DLD1 (cell line): ENCODE measurements at regions not wholly inside any gene's neighbourhood (a gene's known extent, or its start where the extent isn't known, plus 50 kb on each side); places are given as distances from the start of the nearest gene placed in this dataset.

Source experiments
- in situ Hi-C: cut with HindIII; loops from 2 replicates; pipeline ENCODE4 v1.10.0; 2017; ENCODE audit warnings: low sequenced_read_pairs

DNA sequence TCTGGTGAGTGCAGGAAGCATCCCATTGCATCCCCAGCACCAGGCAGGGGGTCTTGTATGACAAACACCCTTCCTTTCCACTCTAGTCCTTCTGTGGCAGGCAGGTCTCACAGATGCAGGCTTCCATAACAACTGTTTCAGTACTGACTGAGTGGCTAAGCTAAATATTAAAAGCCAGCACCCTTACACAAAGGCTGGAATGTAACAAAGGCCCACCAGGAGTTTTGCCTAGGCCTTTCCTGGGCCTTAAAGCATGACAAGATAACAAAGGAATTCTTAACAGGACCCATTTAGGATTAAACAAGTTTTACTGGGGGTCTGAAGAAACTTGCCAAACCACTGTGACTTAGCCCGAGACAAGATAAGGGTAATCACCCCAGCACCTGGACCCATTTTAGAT lies 228.9 kb upstream of the RPL38 start:
- in situ Hi-C loops, result no loop called here

DNA sequence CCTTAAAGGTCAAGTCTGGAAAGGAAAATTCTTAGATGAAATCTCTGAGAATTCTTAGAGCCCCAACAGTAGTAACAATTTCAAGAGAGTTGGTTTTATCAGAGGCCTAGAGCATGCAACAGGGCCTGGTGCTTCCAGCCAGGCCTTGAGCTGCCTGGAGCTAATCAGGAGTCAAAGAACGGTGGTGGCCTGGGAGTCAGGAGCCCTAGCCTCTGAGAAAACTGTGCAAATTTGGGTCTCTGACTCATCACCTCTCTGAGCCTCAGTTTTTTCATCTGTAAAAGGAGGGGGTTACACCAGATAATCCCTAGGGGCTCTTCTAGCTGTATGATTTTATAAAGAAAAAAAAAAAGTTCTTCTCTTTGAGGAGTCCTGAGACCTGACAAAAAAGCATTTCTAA lies 227.3 kb upstream of the RPL38 start:
- in situ Hi-C loops, result no loop called here

DNA sequence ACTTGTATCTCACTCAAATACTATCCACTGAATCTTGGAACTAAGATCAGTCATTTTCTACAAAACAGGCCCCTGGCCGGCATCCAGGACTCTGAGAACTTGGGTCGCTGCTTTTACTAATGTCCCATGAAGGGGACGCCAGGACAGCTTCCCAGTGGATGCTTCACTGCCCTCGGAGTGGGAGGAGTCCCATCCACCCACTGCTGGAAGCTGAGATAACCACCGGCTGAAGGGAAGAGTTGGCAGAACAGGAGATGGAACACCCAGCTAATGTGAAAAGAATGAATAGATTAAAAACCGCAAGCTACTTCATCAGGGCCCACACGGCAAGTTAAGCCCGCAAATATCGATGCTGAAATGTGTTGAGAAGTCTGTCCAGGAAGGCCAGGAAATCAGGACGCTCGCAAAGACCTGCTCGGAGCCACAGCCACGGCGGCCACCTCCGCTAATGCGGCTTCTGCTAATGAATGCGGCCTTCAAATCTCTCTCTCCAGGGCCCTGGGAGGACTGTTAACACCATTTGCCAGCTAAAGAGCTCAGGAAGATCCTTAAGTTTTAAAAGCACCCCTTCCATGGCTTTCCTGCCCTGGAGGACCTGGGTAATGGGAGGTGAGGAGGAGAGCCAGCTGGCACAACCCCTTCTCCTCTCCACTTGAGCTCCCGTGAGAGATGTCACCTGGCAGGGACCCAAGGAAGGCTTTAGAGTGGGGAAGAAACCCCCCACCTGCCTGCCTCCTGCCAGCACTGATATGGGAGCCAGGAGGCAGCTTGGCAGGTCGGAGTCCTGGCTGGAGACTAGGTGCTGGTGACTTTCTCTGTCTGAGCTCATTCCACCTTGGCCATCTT lies 226.6 kb upstream of the RPL38 start:
- in situ Hi-C loops, result no loop called here

DNA sequence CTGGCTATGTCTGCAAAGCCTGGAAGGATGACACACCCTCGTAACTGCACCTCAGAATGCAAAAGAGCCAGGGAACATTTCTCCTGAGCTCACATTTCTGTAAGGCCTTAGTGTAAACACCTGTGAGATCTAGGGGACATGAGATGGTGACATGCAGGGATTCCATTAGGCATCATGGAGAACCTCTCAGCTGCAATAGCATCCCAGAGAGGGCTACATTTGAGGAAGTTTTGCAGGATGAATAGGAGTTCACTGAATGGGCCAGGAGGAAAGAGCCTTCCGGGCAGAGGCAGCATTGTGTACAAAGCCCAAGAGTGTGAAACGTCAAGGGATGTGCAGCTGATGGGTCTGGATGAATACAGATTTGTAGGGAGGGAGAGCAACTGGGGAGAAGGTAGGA lies 223.0 kb upstream of the RPL38 start:
- in situ Hi-C loops, result no loop called here

DNA sequence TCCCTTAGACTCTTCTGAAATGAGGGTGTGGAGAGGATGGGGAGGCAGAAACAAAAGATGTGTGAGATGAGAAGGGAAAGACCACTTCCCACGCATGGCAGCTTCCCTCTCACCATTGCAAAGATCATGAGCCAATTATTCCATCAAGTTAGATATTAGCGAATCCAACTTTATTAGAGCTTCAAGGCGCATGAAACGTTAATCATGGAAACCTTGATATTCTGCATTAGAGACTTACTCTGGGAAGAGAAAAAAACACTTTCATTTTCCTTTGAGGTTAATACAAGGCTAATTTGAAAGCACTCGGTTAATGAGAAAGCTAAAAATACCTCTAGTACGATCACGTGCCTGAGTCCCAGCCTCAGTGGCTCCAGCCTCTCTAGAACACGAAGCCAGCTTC lies 220.6 kb upstream of the RPL38 start:
- in situ Hi-C loops, result no loop called here

DNA sequence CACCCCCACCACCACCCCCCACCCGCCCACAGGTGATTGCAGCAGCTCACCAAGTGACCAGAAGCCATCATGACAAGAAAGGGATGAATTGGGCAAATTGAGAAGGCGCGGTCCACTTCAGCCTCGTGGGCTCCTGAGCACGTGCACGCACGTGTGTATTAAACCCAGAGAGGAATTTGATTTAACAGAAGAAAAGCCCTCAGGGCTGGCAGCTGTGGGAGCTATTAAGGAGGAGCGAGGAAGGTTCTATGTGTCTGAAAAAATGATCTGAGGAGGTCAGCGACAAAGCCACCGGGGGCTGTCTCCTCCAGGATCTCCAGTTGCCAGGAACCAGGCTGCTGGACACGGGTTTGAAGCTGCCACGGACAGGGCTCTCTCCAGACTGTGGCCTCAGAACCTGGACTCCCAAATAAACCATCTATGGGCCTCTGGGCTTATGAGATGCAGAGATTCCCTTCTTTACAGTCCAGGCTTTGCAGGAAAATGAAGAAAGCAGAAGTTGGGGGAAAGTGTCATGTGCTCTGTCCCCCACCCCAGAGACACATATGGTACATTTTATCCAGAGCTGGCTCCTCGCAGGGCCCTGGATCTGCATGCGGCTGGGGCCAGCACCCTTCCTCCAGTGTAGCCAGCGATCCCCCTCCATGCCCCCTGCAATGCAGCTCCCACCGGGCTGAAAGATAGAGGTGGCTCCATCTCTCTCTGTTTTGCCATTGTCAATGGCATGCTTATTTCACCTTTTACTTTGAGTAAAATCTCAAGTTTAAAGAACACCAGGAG lies 219.7 kb upstream of the RPL38 start:
- in situ Hi-C loops, result no loop called here

DNA sequence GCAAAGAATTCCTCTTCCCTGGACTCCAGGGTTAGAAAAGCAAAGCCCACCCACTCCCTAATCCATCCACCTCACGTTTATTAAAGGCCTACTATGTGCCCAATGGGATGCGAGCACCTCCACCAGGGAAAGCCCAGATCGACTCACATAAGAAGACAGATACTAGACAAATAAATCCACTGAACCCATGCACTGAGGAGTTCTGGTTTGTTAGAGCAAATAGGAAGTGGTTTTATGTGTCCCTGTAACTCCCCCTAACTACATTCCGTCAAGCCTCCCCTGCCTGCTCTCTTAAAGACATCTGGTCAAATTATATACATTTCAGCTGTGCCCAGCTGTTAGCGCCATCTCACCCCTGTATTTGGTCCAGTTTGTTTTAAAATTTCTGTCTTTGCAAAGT lies 218.5 kb upstream of the RPL38 start:
- in situ Hi-C loops, result no loop called here

DNA sequence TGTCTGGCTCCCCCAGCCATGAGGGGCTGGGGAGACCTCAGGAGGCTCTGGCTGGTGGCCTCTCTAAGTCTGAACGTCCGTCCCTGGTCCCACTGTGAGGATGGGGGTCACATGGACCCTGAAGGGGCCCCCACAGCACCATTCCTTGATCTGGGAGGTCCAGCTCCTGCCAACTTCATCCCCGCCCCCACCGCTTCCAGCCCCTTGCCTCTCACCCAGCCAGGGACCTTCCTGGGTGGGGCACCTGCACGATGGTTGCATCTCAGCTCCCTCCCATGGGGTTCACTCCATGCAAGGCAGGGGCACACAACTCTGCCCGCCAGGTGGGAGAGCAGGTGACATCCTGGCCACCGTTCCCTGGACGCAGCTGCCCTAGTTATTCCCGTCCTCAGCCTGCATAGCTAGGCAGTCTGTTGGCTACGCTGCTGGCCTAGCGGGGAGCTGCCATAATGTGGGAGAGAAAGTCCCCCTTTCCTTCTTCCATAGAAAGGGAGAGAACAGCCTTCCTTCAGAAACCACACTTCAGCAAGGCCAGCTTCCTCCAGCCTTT lies 217.9 kb upstream of the RPL38 start:
- in situ Hi-C loops, result no loop called here

DNA sequence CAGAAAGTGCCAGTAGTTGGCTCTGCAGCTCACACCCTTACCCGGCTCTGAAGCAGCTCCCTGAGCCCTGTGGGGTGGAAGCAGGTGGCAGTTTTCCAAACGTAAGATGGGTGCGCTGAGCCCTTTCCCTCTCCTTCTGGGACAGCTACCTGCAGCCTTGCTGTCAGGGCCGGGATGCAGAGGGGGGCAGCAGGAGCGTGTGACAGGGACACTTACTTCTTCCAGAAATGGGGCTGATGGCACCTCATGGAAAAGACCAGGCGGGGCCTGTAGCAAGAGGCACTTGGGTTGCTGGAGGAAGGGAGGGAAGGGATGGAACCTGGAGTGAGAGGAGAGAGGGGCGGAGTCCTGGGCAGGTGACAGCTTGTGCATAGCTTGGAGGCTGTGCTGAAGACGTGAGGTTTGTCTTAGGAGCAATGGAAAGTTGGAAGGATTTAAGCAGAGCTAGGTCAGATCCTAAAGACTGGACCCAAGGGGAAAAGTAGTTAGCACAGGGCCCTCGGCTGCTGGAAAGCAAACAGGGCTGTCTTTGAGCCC lies 216.8 kb upstream of the RPL38 start:
- in situ Hi-C loops, result no loop called here

DNA sequence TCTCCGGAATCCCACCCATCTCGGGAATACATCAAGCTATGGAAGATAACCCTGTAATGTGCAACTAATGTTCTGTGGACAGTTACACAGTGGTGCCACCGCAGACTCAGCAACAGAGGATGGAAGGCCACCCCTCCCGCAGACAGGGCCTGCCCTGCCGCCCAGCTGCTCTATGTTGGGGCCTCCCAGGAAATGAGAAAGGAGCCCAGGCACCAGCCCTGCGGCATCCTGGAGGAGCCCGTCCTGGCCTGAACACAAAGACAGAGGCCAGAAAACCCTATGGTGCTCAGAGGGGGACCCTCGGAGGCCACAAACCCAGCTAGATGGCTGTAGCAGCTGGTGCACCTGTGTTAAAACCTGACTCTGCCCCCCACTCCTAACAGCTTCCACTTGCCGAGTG lies 216.1 kb upstream of the RPL38 start:
- in situ Hi-C loops, result no loop called here

DNA sequence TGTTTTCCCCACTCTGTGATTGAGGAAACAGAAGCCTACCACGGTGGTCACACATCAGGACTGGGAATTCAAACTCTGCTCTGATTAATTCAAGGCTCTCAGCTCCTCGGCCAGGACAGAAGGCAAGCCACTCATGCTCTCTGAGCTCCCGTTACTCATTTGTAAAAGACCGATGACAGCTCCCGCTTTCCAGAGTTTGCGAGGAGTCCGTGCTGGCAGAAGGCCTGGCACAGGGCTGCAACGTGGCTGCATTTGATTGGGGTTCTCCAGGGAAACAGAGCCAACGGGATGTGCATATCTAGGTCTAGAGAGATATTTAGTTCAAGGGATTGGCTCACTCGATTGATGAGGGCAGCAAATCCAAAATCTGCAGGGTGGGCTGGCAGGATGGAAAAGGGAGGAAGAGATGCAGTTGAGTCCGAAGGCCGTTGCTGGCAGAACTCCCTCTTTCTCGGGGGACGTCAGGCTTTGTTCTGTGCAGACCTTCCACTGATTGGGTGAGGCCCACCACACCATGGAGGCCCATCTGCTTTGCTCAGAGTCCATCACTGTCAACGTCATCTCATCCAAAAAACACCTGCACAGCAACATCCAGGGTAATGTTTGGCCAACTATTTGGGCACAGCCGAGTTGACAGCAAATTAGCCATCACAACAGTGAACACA lies 215.5 kb upstream of the RPL38 start:
- in situ Hi-C loops, result no loop called here

DNA sequence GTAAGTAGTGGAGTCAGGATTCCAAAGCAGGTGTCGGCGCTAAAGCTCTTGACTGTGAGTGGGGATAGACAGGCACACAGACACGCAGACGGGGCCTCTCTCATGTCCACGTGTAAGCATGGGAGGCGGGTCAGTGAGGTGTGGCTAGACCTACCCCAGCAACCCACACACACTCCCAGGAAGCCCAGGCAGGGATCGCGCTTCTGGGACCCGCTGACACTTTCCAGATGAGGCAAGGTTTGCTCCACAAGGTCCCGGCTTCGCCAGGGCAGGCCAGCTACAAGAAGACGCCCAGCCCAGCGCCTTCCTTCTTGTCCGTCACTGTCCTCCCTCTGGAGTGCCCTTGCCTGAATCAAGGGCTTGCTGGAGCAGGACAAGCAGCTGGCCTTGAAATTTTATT lies 213.8 kb upstream of the RPL38 start:
- in situ Hi-C loops, result no loop called here

DNA sequence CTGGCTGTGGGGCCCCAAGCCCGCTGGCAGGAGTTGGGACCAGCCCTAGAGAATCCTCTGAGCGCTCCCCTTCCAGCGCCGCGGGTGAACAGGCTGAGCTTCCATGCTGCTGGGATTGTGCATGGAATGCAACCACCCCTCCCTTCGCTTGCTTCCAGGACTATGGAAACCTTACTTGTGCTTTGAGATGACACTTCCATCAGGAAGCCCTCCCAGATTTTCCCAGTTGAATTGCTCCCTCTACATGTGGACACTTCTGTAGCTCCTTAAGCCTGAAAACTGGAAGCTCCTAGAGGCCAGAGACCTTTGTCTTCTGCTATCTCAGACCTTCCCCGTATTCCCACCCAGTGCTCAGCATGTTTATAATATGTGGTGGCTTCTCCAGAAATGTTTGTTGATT lies 213.2 kb upstream of the RPL38 start:
- in situ Hi-C loops, result no loop called here

DNA sequence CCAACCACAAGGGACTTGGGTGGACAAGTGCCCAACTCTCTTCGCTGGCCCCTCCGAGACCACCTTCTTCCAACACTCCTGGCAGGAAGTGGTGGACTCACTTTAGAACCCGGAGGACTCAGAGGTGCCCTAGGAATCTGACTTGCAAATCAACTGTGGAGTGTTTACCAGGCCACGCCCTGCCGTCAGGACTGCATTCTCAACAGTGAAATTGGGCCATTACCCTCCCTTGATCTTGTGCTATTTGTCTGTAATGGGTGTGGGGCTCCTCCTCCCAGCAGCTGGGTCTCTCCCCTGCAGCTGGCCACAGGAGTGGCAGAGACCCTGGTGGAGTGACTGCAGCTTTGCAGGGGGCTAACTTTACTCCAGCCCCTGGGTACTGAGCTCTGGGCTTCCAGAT lies 212.2 kb upstream of the RPL38 start:
- in situ Hi-C loops, result no loop called here

DNA sequence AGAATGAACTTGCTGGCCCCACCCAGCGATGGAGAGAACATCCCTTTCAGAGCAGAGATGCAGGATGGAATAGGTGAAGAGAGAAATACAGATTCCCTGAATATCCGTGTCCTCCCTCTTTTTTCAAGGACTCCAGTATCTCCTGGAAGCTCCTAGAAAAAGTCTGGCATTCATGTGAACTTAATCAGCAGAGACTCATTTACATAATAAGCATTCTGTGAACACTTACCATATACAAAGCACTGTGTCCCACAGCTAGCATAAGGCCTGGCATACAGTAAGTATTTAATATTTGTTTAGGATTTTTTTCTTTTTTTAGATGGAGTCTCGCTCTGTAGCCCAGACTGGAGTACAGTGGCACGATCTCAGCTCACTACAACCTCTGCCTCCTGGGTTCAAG lies 208.5 kb upstream of the RPL38 start:
- in situ Hi-C loops, result no loop called here

DNA sequence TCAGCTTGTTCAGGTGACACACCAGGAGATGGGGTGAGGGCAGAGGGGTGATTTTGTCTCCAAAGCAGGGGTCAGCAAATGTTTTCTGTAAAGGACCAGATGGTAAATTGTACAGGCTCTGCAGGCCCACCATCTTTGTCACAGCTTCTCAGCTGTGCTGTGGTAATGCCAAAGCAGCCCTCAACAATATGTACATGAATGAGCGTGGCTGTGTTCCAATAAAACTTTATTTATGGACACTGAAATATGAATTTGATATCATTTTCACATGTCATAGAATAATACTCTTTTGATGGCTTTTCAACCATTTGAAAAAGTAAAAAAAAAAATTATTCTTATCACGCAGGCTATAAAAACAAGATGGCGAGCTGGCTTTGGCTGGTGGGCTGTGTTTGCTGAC lies 206.4 kb upstream of the RPL38 start:
- in situ Hi-C loops, result no loop called here

DNA sequence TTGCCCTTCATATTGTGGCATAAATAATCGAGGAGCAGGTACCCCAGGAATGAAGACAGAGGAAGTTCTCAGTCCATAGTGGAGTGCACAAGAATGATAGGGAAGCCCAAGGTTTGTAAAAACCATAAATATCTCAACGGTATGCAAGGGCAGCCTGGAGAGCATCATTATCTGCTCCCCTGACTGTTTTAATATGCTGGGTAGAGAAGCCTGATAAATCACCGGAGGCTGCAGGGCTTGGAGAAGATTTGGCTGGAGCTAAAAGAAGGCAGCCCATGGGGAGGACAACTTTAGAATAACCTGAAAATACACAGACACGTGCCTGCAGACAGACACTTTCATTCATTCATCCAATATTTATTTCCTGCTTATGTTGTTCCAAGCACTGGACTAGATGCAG lies 205.2 kb upstream of the RPL38 start:
- in situ Hi-C loops, result no loop called here

DNA sequence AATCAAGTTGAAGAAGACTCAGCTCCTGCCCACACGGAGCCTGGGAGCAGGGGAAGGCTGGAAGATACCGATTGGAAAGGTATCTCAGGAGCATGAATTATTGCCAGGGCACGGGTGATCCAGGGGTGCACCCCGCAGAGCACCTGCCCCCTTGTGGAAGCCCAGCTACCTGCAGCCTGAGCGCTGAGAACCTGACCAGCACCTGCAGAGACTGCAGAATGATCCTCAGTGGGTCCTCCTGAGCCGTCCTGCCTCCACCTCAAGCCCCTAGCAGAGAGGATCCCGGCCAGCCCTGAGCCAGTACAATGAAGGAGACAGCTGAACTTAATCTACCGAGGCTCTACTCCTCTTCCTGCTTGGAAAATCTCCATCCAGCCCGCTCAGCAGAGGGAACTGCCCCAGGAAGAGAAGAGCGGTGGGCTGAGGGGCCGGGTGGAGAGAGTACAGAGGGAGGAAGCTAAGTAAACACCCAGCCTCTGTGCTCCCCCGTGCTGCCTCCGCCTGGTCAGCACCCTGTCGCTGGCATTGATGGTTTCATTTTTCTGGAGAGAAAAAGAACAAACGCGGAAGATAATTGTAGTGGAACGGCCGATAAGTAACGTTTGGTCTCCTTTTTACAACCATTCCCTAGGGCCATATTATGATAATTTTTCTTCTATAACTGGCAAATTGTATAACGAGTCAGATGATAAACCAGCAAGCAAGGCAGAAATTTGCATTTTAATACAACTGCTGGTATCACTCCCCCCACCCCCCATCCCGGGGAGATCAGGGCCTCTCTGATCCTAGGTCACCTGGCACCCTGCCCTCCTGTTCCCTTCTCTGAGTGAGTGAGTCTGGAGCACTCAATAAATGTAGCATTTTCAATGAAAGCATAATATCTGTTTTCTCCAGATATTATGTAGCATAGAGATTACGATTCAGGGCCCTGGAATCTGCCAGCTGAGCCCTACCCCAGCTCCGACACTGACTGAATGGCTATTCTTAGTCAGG lies 204.5 kb upstream of the RPL38 start:
- in situ Hi-C loops, result no loop called here

DNA sequence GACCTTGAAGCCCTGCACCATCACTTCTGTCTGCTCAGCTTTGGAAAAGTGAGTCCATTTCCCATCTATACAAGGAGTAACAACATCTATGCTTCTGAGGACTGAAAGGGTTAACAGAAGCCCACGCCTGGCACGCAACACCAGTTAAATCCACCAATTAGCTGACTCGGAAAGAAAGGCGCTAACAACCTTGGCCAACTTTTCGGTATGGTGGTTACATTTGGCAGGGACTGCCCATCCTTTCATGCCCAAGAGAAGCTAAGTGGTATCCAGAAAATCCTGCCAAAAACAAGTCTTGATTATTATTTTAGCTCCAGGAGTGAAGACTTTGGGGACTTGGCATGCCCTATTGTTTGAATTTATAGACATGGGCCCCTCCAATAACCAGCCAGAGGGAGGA lies 202.3 kb upstream of the RPL38 start:
- in situ Hi-C loops, result no loop called here

DNA sequence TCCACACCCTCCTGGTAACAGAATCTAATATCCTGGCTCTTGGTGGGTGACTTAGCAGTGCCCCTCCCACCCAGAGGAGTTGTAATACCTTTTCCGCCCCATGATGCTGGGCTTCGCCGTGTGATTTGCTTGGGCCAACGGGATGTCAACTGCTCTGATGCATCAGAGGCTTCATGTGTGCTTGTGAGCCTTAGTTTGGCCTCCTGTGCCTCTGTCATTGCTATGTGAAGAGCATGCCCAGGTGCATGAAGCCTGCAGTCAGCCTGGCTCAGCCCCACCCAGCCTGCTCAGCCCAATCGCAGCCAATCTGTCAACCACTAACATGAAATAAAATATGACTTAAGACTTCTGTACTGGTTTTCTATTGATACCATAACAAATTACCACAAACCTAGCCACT lies 201.2 kb upstream of the RPL38 start:
- in situ Hi-C loops, result no loop called here
